Limb (tissue), 2 donors: ENCODE measurements at regions not wholly inside any gene's neighbourhood (a gene's known extent, or its start where the extent isn't known, plus 50 kb on each side); places are given as distances from the start of the nearest gene placed in this dataset.
"Not testable (repeated sequence)": the region's sequence is repeated elsewhere in the genome, so short reads cannot be mapped to it uniquely, and the experiment has no call there.

Experiments
- DNase-seq, 2 donors: peaks; one replicate each; pipeline ENCODE4 v3.0.0-alpha.2; 2016; ENCODE audit errors: extremely low spot score in 2 of 2

- no peak for DNase-seq
These were observed 102.0 kb downstream of the HNMT start for GRCh38 chr2:138066139-138066806.

DNA sequence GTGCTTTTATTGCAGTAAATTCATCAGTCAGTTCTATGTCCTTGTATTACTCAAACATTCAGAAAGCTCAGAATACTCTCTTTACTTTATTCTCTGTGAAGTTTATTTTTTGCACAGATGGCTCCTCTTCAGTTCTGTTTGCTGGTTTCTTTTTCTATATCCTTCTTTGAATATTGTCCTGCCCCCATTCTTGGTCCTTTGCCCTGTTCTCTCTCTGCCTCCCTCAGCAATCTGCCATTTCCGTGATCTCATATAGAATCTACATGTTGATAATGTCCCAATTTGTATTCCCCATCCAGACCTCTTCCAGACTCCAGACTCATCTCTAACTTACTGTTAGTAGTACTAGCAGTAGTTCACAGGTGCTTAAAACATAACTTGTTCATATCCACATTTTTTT, 102.6 kb downstream of the HNMT start:
- DNase-seq, result no peak

GRCh38 chr2:138068669-138069068, 104.4 kb downstream of the HNMT start:
- not testable (repeated sequence) for DNase-seq

DNA sequence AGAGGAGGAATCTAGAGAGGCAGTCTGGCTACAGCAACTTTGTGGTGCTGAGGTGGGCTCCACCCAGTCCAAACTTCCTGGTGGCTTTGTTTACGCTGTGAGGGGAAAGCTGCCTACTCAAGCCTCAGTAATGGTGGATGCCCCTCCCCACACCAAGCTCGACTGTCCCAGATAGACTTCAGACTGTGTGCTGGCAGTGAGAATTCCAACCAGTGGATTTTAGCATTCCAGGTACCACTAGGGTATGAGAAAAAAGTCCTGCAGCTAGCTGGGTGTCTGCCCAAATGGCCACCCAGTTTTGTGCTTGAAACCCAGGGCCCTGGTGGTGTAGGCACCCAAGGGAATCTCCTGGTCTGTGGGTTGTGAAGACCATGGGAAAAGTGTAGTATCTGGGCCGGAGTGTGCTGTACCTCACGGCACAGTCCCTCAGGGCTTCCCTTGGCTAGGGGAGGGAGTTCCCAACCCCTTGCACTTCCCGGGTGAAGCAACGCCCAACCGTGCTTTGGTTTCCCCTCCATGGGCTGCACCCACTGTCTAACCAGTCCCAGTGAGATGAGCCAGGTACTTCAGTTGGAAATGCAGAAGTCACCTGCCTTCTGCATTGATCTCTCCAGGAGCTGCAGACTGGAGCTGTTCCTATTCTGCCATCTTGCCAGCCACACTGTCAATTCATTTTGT, 106.9 kb downstream of the HNMT start:
- not testable (repeated sequence) for DNase-seq

DNA sequence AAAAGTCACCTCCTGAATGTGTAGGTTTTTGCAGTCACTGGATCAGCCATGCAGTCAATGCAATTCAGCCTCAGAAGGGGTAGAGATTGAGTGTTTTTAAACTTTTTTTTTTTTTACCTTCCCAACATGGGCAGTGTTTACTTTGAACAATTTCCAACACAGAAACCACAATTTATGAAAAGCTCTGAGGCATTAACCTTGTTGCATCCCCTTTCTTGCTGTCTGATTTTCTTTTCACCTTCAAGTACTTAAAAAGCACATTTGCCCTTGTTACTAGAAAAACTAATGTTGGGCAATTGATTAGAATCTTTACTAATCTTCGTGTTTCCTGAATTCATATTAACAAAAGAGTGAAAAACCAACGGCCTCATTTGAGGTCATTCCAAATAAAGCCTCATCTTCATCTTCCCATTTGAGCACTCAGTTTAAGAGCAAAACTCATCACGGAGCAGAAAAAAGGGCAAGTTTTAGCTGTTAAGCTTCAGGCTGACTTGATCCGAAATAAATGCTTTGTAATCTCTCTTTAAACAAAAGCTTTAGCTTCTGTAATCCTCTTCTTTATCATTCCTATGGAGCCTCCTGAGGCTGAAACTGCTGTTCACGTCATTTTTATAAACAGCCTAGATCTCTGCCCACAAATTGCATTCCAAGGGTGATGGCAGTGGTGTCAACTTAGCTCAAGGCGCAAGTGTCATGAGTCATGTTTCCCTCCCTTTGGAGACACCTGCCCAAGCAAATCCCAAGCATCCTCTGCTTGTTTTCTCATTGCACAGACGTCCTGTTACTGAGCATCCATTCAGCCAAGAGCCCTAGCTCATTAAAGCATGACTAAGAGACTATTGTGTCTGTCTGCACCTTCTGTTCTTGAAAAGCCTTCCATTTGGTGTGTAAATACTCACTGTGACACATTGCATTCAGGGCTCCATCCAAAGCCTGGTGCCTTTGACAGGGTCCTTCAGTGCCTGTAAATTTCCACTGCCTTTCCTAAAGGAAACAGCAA, 107.7 kb downstream of the HNMT start:
- no peak for DNase-seq

DNA sequence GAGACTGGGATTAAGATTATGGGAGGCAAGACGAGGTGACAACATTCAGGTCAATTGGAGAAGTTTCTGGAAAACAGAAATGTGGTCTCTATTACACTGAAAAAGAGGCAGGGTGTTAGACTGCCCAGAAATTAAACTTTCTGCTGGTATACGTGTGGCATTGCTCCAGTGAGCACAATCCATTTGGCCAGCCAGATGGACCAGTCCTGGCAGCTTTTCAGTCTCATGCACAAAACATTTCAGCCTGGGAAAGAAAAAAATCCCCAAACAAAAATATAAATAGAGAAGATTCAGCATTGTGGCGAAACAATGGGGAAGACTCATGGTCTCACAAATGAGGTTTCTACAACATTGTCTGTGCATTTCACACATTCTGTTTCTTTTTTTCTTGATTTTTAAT, 113.9 kb downstream of the HNMT start:
- DNase-seq, result no peak

GRCh38 chr2:138079976-138080375, 115.7 kb downstream of the HNMT start:
- DNase-seq, result no peak

GRCh38 chr2:138081225-138082073, 117.2 kb downstream of the HNMT start:
- no peak for DNase-seq

GRCh38 chr2:138084206-138084605, 119.9 kb downstream of the HNMT start:
- DNase-seq, result no peak

DNA sequence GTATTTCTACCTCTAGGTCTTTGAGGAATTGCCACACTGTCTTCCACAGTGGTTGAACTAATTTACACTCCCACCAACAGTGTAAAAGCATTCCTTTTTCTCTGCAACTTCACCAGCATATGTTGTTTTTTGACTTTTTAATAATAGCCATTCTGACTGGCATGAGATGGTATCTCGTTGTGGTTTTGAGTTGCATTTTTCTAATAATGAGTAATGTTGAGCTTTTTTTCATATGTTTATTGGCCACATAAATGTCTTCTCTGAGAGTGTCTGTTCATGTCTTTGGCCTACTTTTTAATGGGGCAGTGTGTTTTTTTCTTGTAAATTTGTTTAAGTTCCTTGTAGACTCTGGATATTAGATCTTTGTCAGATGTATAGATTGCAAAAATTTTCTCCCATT, 121.2 kb downstream of the HNMT start:
- not testable (repeated sequence) for DNase-seq

GRCh38 chr2:138086576-138086975, 122.3 kb downstream of the HNMT start:
- peak in 1 of 2 donors; percentile 21 for DNase-seq

DNA sequence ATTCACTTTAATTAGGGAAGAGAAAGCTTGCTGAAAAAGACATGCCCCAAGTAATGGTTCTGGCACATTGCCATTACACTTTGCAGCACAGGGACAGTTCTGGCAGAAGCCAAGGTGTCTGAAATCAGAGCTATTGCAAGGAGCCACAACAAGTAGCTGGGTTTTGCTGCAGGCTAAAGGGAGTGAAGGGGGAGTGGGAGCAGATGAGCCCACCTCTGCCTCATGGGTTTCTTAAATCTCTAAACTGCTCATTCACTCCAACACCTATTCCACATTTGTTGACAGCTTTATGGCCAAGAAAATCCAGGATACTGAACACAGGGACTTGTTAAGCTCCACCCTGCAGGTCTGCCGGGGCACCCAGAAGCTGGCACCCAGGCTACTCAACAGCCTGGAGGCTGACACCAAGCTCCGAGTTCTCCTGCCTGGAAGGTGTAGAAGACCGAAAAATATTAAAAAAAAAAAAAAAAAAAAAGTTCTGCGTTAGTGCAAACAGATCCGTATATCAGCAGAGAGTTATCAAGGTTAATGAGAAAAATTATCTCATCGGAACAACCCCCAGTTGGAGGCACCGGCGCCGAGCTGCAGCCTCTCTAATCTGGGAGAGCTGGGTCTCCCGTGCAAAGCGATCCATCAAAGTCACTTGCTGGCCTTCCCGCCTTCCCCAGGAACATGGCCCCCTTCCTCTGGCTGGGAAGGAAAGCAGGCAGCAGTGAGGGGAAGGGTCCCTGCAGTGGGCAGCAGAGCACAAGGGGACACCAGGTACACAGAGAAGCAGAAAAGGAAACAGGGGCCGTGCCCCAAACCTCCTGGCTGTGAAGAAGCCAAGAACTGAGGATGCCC, 123.7 kb downstream of the HNMT start:
- DNase-seq, result no peak

DNA sequence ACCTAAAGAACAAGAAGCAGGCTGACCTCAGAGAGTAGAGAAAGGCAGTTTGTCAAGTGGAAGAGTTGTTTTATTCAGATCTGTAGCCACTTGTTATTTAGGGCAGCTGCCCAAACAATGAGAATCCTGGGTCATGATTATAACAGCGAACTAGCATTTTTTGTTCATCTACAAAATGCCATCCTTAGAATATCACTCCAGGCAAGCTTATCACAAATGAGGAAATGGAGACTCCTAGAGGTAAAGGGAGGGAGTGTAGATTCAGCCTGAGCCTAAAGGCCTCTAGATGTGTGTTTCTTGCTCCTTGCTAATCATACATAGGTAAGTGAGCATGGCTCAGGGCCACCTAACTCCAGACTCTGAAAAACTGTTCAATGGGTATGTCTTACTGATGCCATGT, 126.1 kb downstream of the HNMT start:
- no peak for DNase-seq

GRCh38 chr2:138093455-138093854, 129.2 kb downstream of the HNMT start:
- no peak for DNase-seq

- DNase-seq, result no peak
These were observed 129.8 kb downstream of the HNMT start for GRCh38 chr2:138094031-138094430.

DNA sequence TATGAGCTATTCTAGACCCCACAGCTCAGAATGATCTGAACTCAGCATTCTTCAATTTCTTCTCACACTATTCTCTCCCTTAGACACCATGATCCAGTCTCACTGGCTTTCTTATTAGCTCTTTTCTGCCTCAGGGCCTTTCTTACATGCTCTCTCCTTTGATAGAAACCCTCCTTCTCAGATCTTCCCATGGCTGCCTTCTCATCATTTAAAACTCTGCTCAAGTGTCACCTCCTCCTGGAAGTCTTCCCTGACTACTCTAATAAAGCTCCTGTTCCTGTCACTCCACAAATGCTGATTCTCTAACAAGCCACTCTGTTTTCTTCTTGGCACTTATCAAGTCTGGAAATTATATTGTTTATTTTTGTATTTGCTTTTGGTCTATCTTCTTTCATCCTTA, 131.1 kb downstream of the HNMT start:
- DNase-seq, result no peak

DNA sequence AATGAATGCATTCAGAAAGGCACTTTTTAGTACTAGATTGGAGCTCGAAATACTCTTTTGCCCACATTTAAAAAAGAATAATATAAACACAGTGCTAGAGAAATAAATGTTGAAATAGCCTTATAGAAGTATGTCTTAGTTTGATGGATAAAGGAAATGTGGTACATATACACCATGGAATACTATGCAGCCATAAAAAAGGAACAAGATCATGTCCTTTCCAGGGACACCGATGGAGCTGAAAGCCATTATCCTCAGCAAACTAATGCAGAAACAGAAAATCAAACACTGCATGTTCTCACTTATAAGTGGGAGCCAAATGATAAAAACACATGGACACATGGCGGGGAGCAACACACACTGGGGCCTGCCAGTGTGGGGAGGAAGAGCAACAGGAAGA, 135.0 kb downstream of the HNMT start:
- DNase-seq, result not testable (repeated sequence)

GRCh38 chr2:138101718-138102117, 137.4 kb downstream of the HNMT start:
- DNase-seq, result no peak

GRCh38 chr2:138102664-138103063, 138.4 kb downstream of the HNMT start:
- DNase-seq, result no peak

- no peak for DNase-seq
These were observed 138.9 kb downstream of the HNMT start for GRCh38 chr2:138103156-138103555.
